B cell (primary cell): ENCODE measurements at regions not wholly inside any gene's neighbourhood (a gene's known extent, or its start where the extent isn't known, plus 50 kb on each side); places are given as distances from the start of the nearest gene placed in this dataset.
A peak's percentile ranks its signal among the peaks of the same experiment; 100 is the strongest.

Source experiments
- ATAC-seq: fragments of 200-7000 bp; cut with Tn5 transposase; one replicate; pipeline ENCODE4 v1.10.0; 2021; ENCODE audit warnings: low read depth, mild to moderate bottlenecking, moderate number of reproducible peaks, moderate library complexity
- CTCF ChIA-PET: fragments of 350-600 bp; sonication (Branson Sonifier 250); formaldehyde crosslinking; loops from one replicate; lab custom pipeline; 2021; ENCODE audit warnings: antibody characterized with exemption, inconsistent platforms; lab: Charles Lee
- POLR2A ChIA-PET: fragments of 350-600 bp; sonication (Branson Sonifier 250); formaldehyde crosslinking; loops from one replicate; lab custom pipeline; 2021; ENCODE audit warnings: antibody characterized with exemption; lab: Charles Lee
- DNase-seq: peaks from one replicate; pipeline ENCODE4 v3.0.0; 2013
- H2AFZ ChIP-seq: 2 replicates; pipeline ENCODE4 v1.6.1; 2012; ENCODE audit warnings: mild to moderate bottlenecking, low read depth, low read length; ENCODE audit not compliant: insufficient read depth, poor library complexity, severe bottlenecking
- H3K27ac ChIP-seq, 2 donors: 1 replicate in 1 of 2; 2 replicates in 1 of 2; pipeline ENCODE4 v1.5.1; 2012 to 2013; ENCODE audit warnings: low read length in 2 of 2, mild to moderate bottlenecking in 2 of 2, moderate library complexity in 1 of 2
- H3K27me3 ChIP-seq, 4 experiments: fragments of 200-600 bp in 1 of 4; sonication (generic) in 1 of 4; replicated peaks in 1 of 4; 1 replicate in 2 of 4; 2 replicates in 2 of 4; pipeline versions ENCODE4 v1.6.1 to v1.7.0; 2013 to 2016; ENCODE audit warnings: low read length in 3 of 4, mild to moderate bottlenecking in 2 of 4, mixed read lengths in 1 of 4, moderate library complexity in 1 of 4; ENCODE audit not compliant: insufficient read depth in 4 of 4, control insufficient read depth in 3 of 4; ENCODE audit errors: control extremely low read depth in 1 of 4
- H3K36me3 ChIP-seq, 2 experiments: replicated peaks in 1 of 2; 1 replicate in 1 of 2; 2 replicates in 1 of 2; pipeline versions ENCODE4 v1.6.1 to v1.7.1; 2013; ENCODE audit warnings: low read length in 1 of 2; ENCODE audit not compliant: insufficient read depth in 2 of 2, control insufficient read depth in 1 of 2; ENCODE audit errors: control extremely low read depth in 1 of 2, extremely low read depth in 1 of 2
- H3K4me1 ChIP-seq, 2 donors: fragments of 200-600 bp in 1 of 2; sonication (generic) in 1 of 2; 1 replicate in 1 of 2; 2 replicates in 1 of 2; pipeline versions ENCODE4 v1.5.1 to v1.6.1; 2013 to 2017; ENCODE audit warnings: low read length in 2 of 2; ENCODE audit not compliant: control insufficient read depth in 2 of 2, insufficient read depth in 2 of 2
- H3K4me2 ChIP-seq: replicated peaks from 2 replicates; pipeline ENCODE3; 2012; ENCODE audit warnings: mild to moderate bottlenecking, low read depth, low read length; ENCODE audit not compliant: poor library complexity, severe bottlenecking
- H3K4me3 ChIP-seq, 5 experiments: fragments of 200-600 bp in 1 of 5; sonication (generic) in 1 of 5; 1 replicate in 3 of 5; 2 replicates in 2 of 5; pipeline versions ENCODE4 v1.5.1 to v1.7.0; 2011 to 2016; ENCODE audit warnings: low read length in 4 of 5, mild to moderate bottlenecking in 4 of 5, low read depth in 2 of 5, control low read depth in 1 of 5, moderate library complexity in 1 of 5; ENCODE audit not compliant: insufficient read depth in 1 of 5; ENCODE audit errors: control extremely low read depth in 1 of 5, extremely low read depth in 1 of 5
- H3K79me2 ChIP-seq: fragments of 200-600 bp; sonication (generic); one replicate; pipeline ENCODE4 v1.6.0; 2016; ENCODE audit warnings: low read length; ENCODE audit not compliant: control insufficient read depth, insufficient read depth
- H3K9ac ChIP-seq: fragments of 200-600 bp; sonication (generic); 2 replicates; pipeline ENCODE4 v1.6.1; 2017; ENCODE audit warnings: mild to moderate bottlenecking, low read length, moderate library complexity
- H3K9me3 ChIP-seq, 3 donors: one replicate each; pipeline versions ENCODE4 v1.6.1 to v1.7.1; 2013; ENCODE audit warnings: low read length in 2 of 3; ENCODE audit not compliant: control insufficient read depth in 2 of 3, insufficient read depth in 1 of 3; ENCODE audit errors: control extremely low read depth in 1 of 3
- H4K20me1 ChIP-seq: 2 replicates; pipeline ENCODE4 v1.6.0; 2012; ENCODE audit warnings: mild to moderate bottlenecking, low read length; ENCODE audit not compliant: insufficient read depth, control insufficient read depth, poor library complexity, severe bottlenecking
- H3K27ac Mint-ChIP-seq: one replicate; pipeline ENCODE4 v1.8.0; 2021; ENCODE audit warnings: mixed read lengths
- H3K27me3 Mint-ChIP-seq: one replicate; pipeline ENCODE4 v1.8.0; 2021; ENCODE audit warnings: mixed read lengths
- H3K4me1 Mint-ChIP-seq: one replicate; pipeline ENCODE4 v1.8.0; 2021; ENCODE audit warnings: mixed read lengths
- H3K4me3 Mint-ChIP-seq: one replicate; pipeline ENCODE4 v1.8.0; 2021; ENCODE audit warnings: mixed read lengths
- H3K9me3 Mint-ChIP-seq: one replicate; pipeline ENCODE4 v1.8.0; 2022; ENCODE audit warnings: mixed read lengths; ENCODE audit not compliant: insufficient read depth
- EZH2 ChIP-seq: IDR thresholded peaks from 2 replicates; pipeline ENCODE4 v1.6.1; 2012; ENCODE audit warnings: borderline replicate concordance, low read depth, mild to moderate bottlenecking, moderate library complexity, low read length; ENCODE audit not compliant: insufficient read depth, poor library complexity, severe bottlenecking
- WGBS: methylation state at CpG from one replicate; pipeline ENCODE4 v1.1.5; 2013; ENCODE audit warnings: missing lambda C conversion rate; ENCODE audit not compliant: insufficient coverage; 5-methylcytosine and 5-hydroxymethylcytosine counted together
- intact Hi-C: fragments of 100-400 bp; cut with micrococcal nuclease; formaldehyde crosslinking; loops from one replicate; pipeline ENCODE4 v1.10.0; 2022
- TF ChIP-seq, protein P1 (sequence below): fragments of 200-600 bp; IDR thresholded peaks from one replicate; pipeline ENCODE4 v1.8.0; 2022; ENCODE audit warnings: antibody characterized with exemption, mild to moderate bottlenecking

DNA sequence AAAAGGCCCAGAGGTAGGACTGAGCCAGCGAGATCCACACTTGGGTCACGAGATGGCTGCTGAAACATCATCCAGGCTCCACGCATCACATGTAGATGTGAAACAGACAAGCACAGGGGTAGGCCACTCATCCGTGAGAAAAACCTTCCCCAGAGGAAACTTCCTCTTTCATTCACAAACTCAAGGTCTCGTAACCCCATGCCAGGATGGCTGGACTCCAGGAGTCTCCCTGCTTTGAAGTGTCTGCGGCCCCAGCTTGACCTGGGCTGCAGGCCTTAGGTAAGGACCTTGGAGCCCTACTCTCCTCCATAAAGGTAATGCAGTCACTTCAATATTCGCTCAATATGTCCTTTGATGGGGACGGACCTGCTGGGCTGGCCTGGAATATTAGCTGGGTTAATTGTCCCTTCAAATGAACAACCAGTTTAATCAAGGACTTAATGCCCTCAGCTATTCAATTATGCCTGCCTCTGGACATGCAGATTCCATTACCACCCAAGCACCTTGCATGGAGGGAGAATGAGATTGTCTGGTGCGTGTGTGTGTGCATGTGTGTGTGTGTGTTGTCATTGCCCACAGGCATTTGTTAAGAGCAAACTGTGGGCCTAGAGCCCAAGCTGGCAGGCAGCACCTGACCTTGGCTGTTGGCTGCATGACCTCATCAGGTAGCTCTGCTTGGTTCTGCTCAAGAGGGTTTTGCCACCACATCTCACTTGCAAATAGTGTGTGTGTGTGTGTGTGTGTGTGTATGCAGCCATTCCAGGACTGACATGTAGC lies 186.9 kb upstream of the TLE3 start:
- Histone ChIP-seq H3K27me3 (peaks cover 0 to 4% (median 0%) of the 10 kb centered on the region in 4 experiments), H3K27ac (no peak overlapping the region), H3K36me3 (no peaks in the 10 kb centered on the region), H3K9me3 (peaks cover 0 to 3% (median 0%) of the 10 kb centered on the region in 3 donors), H4K20me1 (no peaks in the 10 kb centered on the region), H3K4me2 (no peak overlapping the region), H2AFZ (no peak overlapping the region), H3K79me2 (no peaks in the 10 kb centered on the region), H3K4me3 (no peak overlapping the region), H3K4me1 (peaks cover 32 to 47% of the 10 kb centered on the region in 2 donors), H3K9ac (no peak overlapping the region)
- Mint-ChIP-seq H3K4me1 (peaks cover 56% of the 10 kb centered on the region), H3K27ac (peak overlapping the region; percentile 82), H3K4me3 (peak overlapping the region; percentile 54), H3K9me3 (no peaks in the 10 kb centered on the region), H3K27me3 (no peaks in the 10 kb centered on the region)
- peak; percentile 77 for DNase-seq
- ATAC-seq, result peak; percentile 49
- intact Hi-C loops, result loop anchor here (2.0 to 10.0 kb wide), 2 partner anchors 16 to 610 kb away; partner anchors contain the start of genes LRRC49 and THAP10
- 83% methylated on average over 7 of the region's 9 CpGs for WGBS
- TF ChIP-seq, protein P1, sequence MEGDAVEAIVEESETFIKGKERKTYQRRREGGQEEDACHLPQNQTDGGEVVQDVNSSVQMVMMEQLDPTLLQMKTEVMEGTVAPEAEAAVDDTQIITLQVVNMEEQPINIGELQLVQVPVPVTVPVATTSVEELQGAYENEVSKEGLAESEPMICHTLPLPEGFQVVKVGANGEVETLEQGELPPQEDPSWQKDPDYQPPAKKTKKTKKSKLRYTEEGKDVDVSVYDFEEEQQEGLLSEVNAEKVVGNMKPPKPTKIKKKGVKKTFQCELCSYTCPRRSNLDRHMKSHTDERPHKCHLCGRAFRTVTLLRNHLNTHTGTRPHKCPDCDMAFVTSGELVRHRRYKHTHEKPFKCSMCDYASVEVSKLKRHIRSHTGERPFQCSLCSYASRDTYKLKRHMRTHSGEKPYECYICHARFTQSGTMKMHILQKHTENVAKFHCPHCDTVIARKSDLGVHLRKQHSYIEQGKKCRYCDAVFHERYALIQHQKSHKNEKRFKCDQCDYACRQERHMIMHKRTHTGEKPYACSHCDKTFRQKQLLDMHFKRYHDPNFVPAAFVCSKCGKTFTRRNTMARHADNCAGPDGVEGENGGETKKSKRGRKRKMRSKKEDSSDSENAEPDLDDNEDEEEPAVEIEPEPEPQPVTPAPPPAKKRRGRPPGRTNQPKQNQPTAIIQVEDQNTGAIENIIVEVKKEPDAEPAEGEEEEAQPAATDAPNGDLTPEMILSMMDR, result no peak
- no peak for TF ChIP-seq EZH2
- ChIA-PET CTCF (interaction anchor here (0.5 to 1.7 kb wide), 6 partner anchors 16 to 186 kb away, joined by 3 to 5 read pairs (median 3); no protein-coding TSS in a partner anchor), POLR2A (interaction anchor here (0.6 to 1.2 kb wide), 3 partner anchors 8 to 160 kb away, joined by 3 read pairs; no protein-coding TSS in a partner anchor)

DNA sequence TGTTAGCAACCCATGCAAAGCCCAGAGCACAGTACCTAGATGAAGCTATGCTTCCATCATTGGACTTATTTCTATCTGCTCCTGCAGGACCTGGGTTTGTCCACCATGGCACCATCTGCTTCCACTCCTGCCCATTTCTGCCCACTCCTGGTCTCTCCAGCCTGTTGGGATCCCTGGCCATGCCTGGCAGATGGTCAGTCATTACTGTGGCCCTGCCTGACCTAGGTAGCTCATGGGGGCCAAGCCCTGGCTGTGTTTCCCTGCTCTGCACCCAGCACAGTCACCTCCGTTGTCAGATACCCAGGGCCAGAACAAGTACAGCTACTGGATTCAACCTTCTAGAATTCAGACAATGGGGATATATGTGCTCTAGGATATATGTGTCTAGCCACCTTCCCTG lies 185.8 kb upstream of the TLE3 start:
- no peak for DNase-seq
- Histone ChIP-seq H3K9ac (no peak overlapping the region), H4K20me1 (no peaks in the 10 kb centered on the region), H3K4me3 (no peak overlapping the region), H3K4me2 (no peak overlapping the region), H3K27me3 (peaks cover 0 to 4% (median 0%) of the 10 kb centered on the region in 4 experiments), H3K27ac (no peak overlapping the region), H2AFZ (no peak overlapping the region), H3K79me2 (no peaks in the 10 kb centered on the region), H3K36me3 (no peaks in the 10 kb centered on the region), H3K4me1 (peaks cover 32 to 47% of the 10 kb centered on the region in 2 donors), H3K9me3 (peaks cover 0 to 3% (median 0%) of the 10 kb centered on the region in 3 donors)
- TF ChIP-seq, protein P1, result no peak
- no peak for TF ChIP-seq EZH2
- intact Hi-C loops, result loop anchor here (10.0 kb wide), 1 partner anchor 611 kb away; the partner anchor contains the start of genes LRRC49 and THAP10
- H3K9me3 Mint-ChIP-seq, result no peaks in the 10 kb centered on the region
- POLR2A ChIA-PET, result no interaction called here
- no CpG with 5 or more reads among the region's 1 CpG for WGBS
- no peak overlapping the region for H3K4me3 Mint-ChIP-seq
- H3K27me3 Mint-ChIP-seq, result no peaks in the 10 kb centered on the region
- CTCF ChIA-PET, result no interaction called here
- peaks cover 58% of the 10 kb centered on the region for H3K4me1 Mint-ChIP-seq
- no peak for ATAC-seq
- H3K27ac Mint-ChIP-seq, result peak overlapping the region; percentile 44
